GM18870 (cell line): ENCODE measurements at regions not wholly inside any gene's neighbourhood (a gene's known extent, or its start where the extent isn't known, plus 50 kb on each side); places are given as distances from the start of the nearest gene placed in this dataset.

Experiments used
- ATAC-seq: cut with Tn5 transposase; IDR thresholded peaks from one replicate; pipeline ENCODE4 v1.9.1; 2021; ENCODE audit warnings: moderate library complexity; ENCODE audit not compliant: unreplicated experiment

GRCh38 chr11:129723146-129723760, 92.4 kb upstream of the TMEM45B start:
- no peak for ATAC-seq

- ATAC-seq = no peak
Measured at GRCh38 chr11:129723761-129724162, 91.9 kb upstream of the TMEM45B start.

DNA sequence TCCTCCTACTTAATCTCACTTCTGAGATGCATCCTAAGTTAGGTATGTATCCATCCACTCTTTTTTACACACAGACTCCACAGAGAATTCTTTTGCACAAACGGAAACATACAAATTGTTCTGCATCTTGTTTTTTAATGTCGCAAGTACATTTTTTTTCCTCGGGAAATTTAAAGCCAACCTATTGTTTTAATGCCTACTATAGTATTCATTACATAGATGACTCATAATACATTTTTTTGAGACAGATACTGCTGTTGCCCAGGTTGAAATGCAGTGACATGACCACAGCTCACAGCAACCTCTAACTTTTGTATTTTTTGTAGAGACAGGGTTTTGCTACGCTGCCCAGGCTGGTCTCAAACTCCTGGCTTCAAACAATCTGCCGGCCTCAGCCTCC, 90.8 kb upstream of the TMEM45B start:
- ATAC-seq = no peak

- ATAC-seq = no peak
Measured at GRCh38 chr11:129726179-129726578, 89.5 kb upstream of the TMEM45B start.

- no peak for ATAC-seq
Measured at GRCh38 chr11:129728581-129728980, 87.1 kb upstream of the TMEM45B start.

- no peak for ATAC-seq
Measured at GRCh38 chr11:129729216-129729615, 86.4 kb upstream of the TMEM45B start.

GRCh38 chr11:129729823-129730222, 85.8 kb upstream of the TMEM45B start:
- no peak for ATAC-seq

DNA sequence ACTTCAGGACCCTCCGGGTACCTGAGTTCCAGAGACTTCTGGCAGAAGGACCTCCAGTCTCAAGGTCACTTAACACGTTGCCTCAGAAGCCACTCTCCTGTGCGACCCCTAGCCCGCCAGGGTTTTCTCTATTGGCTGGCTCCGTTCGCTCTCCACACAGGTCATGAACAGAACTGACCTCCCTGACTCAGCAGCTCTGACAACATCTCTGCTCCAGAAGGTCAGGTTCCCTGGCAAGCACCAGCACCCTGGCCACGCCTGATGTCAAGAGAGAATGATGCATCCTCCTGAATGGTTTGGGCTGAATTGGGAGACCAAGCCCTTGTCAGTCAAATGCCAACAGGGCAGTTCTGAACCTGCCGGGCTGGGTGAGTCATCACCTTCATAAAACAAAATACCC, 84.3 kb upstream of the TMEM45B start:
- ATAC-seq = no peak

GRCh38 chr11:129732941-129733340, 82.7 kb upstream of the TMEM45B start:
- no peak for ATAC-seq

DNA sequence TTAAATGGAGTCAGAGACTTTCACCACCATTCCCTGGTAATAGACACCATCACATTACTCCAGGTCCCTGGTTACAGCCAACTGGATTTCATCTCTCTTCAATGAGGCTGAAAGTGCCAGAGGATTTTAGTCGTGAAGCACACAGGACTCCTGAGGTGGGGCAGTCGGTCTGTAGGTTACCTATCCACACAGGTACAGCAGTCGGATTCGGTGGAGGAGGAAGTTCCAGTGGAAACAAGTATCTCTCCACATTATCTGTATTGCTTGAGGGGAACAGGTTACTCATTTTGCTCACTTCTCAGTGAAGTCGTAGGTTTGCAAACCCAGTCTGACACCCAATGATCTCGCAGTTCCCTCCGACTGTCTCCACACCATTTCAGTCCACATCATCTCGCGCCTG, 82.3 kb upstream of the TMEM45B start:
- no peak for ATAC-seq

- no peak for ATAC-seq
Measured at GRCh38 chr11:129733981-129734380, 81.7 kb upstream of the TMEM45B start.

- ATAC-seq = no peak
Measured at GRCh38 chr11:129734654-129735053, 81.0 kb upstream of the TMEM45B start.

GRCh38 chr11:129737831-129738230, 77.8 kb upstream of the TMEM45B start:
- ATAC-seq = no peak

- no peak for ATAC-seq
Measured at GRCh38 chr11:129738242-129738641, 77.4 kb upstream of the TMEM45B start.

DNA sequence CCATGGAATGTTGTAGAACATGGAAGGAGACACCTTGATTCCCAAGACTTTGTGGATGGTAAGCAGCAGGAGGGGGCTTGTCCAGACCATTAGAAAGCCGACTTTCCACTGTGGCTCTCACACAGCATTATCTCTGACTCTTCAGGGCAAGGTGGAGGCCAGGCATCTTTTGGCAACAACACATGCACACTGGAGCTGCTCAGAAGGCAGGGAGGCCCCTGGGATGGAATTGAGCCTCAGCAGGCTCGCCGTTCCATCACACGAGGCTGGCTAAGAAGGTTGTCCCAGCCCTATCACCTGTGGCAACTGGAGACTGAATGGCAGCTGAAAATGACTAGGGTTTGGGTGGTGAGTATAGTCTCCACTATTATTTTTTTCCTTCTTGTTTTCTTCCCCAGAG, 76.3 kb upstream of the TMEM45B start:
- ATAC-seq = no peak

GRCh38 chr11:129740125-129740719, 75.4 kb upstream of the TMEM45B start:
- no peak for ATAC-seq

- ATAC-seq = no peak
Measured at GRCh38 chr11:129743112-129743815, 72.4 kb upstream of the TMEM45B start.

GRCh38 chr11:129747071-129747470, 68.6 kb upstream of the TMEM45B start:
- ATAC-seq = no peak

DNA sequence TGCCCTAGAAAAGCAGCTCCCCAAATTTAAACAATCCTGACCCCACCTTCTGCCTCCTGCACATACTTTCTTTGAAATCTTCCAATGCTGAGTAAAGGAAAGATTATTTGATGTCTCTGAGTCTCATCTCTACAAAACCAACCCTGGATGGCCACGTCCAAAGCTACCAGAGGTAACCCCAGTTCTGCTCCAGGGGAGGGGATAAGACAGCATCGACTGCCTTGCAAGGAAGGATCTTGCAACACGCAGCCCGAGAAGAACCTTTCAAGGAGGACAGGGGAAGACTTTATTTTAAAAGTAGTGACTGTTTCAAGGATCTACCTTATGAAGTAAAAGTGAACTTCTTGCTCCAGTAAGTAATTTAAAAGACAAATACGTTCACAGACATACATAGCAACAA, 66.5 kb upstream of the TMEM45B start:
- no peak for ATAC-seq

DNA sequence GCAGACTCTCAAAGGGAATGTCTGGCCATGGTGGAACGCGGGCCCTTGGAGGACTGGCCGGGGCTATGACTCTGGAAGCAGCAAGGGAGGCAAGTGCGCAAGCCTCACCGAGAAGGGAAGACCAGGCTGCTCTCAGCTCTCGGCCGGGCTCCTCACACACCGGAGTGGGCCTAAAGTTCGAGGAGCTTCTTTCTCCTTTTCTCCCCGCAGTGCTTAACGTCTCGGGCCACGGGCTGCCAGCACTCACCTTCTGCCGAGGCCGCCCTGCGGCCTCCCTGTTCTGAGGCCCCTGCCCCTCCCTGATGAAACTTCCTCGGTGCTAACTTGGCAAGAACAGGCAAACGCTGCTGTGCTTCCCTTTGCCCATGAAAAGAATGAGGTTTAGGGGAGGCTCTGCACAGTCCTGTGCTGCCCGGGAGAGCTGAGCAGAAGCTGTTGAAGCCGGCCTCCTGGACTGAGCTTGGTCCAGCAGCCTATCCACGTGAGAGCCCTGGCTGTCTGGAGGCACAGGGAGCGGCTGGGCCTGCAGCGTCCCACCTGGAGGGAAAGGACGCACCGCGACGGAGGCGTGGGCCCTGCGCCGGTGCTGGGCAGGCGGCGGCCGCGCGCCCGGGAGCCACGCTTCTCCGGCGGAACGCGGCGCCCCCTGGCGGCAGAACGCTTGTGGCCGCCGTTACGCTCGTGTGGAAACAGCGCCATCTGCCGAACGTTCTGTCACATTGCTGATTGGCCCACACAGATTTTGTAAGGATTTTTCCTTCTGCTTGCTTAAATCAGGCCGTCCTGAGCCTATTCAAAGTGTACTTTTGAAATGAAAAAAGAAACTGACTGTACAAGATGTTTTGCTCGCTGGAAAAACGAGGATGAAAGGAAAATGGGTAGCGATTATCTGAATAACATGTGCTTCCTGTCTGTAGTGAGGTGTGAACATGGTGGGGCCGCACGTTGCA, 65.0 kb upstream of the TMEM45B start:
- peak; percentile 85 for ATAC-seq

DNA sequence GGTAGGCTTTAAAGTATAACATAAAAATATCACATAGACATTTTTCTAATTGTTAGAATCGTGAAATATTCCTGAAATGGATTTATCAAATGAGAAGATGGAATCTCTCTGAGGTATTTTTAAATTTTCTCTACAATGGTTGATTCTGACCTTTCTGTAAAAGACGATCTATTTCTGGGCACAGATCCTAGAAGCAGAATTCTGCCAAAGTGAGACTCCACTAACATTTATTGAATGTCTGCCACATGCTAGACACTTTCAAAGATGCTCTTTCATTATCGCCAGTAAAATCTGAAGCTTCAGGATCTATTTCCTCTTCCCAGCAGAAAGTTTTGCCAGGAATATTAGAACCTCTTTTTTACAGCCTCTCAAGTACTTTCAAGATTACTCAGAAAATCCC, 64.1 kb upstream of the TMEM45B start:
- ATAC-seq = no peak
